NCI-H345 treated with DMSO at 0.1 percent for 48 hours (cell line): ENCODE measurements at regions not wholly inside any gene's neighbourhood (a gene's known extent, or its start where the extent isn't known, plus 50 kb on each side); places are given as distances from the start of the nearest gene placed in this dataset.

Source experiments
- DNase-seq: peaks from one replicate; lab custom pipeline; 2025; ENCODE audit not compliant: unreplicated experiment; lab: John Stamatoyannopoulos, UW

GRCh38 chr5:74272831-74273451 lies 367.6 kb downstream of the ENC1 start:
- DNase-seq = no peak

GRCh38 chr5:74272024-74272775 lies 368.3 kb downstream of the ENC1 start:
- DNase-seq = no peak

GRCh38 chr5:74268297-74268696 lies 372.2 kb downstream of the ENC1 start:
- DNase-seq = no peak

GRCh38 chr5:74266836-74267235 lies 373.7 kb downstream of the ENC1 start:
- DNase-seq = no peak

GRCh38 chr5:74266132-74266531 lies 374.4 kb downstream of the ENC1 start:
- no peak for DNase-seq

GRCh38 chr5:74262544-74263207 lies 377.9 kb downstream of the ENC1 start:
- no peak for DNase-seq

GRCh38 chr5:74261866-74262265 lies 378.7 kb downstream of the ENC1 start:
- DNase-seq = no peak

- DNase-seq = no peak
Observed at GRCh38 chr5:74261421-74261820, 379.1 kb downstream of the ENC1 start.

- DNase-seq = no peak
Observed at GRCh38 chr5:74259572-74259971, 381.0 kb downstream of the ENC1 start.

GRCh38 chr5:74258314-74258665 lies 382.2 kb downstream of the ENC1 start:
- no peak for DNase-seq

- DNase-seq = no peak
Observed at GRCh38 chr5:74257645-74258313, 382.7 kb downstream of the ENC1 start.

- DNase-seq = no peak
Observed at GRCh38 chr5:74257060-74257527, 383.4 kb downstream of the ENC1 start.

GRCh38 chr5:74255692-74256392 lies 384.7 kb downstream of the ENC1 start:
- DNase-seq = no peak

- no peak for DNase-seq
Observed at GRCh38 chr5:74254257-74254656, 386.3 kb downstream of the ENC1 start.

- DNase-seq = no peak
Observed at GRCh38 chr5:74252044-74252443, 388.5 kb downstream of the ENC1 start.

- no peak for DNase-seq
Observed at GRCh38 chr5:74251141-74252035, 389.1 kb downstream of the ENC1 start.

- DNase-seq = no peak
Observed at GRCh38 chr5:74250304-74251102, 390.0 kb downstream of the ENC1 start.

GRCh38 chr5:74248576-74248975 lies 392.0 kb downstream of the ENC1 start:
- DNase-seq = no peak

- DNase-seq = no peak
Observed at GRCh38 chr5:74244406-74244805, 396.1 kb downstream of the ENC1 start.
